GM10266 (cell line): ENCODE measurements at regions not wholly inside any gene's neighbourhood (a gene's known extent, or its start where the extent isn't known, plus 50 kb on each side); places are given as distances from the start of the nearest gene placed in this dataset.

Experiments
- DNase-seq: peaks from one replicate; pipeline ENCODE4 v3.0.0; 2012; ENCODE audit errors: extremely low spot score
- TF ChIP-seq, protein P1 (sequence below): IDR thresholded peaks from 2 replicates; pipeline ENCODE4 v1.5.1; 2012; ENCODE audit warnings: mild to moderate bottlenecking, low read depth; ENCODE audit not compliant: control insufficient read depth, insufficient read depth; ENCODE audit errors: missing control alignments

DNA sequence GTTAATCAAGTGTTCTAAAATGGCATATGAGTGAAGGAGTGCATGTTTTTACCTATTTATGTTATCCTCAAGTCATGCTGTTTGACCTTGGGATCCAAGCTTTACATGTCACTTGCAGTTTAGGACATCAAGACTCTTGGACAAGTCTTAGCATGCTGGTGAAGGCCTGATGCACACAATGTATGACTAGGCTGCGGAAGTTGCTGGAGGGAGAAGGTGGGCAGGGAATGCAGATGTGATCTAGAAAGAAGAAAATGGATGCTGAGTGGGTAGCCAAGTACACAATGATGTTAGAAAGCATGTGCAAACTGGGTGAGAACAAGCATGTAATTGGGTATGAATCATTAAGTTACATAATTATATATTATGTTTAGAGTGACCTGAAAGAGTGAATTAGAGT, 301.8 kb downstream of the BRINP2 start:
- DNase-seq, result no peak
- TF ChIP-seq, protein P1, sequence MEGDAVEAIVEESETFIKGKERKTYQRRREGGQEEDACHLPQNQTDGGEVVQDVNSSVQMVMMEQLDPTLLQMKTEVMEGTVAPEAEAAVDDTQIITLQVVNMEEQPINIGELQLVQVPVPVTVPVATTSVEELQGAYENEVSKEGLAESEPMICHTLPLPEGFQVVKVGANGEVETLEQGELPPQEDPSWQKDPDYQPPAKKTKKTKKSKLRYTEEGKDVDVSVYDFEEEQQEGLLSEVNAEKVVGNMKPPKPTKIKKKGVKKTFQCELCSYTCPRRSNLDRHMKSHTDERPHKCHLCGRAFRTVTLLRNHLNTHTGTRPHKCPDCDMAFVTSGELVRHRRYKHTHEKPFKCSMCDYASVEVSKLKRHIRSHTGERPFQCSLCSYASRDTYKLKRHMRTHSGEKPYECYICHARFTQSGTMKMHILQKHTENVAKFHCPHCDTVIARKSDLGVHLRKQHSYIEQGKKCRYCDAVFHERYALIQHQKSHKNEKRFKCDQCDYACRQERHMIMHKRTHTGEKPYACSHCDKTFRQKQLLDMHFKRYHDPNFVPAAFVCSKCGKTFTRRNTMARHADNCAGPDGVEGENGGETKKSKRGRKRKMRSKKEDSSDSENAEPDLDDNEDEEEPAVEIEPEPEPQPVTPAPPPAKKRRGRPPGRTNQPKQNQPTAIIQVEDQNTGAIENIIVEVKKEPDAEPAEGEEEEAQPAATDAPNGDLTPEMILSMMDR, result no peak

DNA sequence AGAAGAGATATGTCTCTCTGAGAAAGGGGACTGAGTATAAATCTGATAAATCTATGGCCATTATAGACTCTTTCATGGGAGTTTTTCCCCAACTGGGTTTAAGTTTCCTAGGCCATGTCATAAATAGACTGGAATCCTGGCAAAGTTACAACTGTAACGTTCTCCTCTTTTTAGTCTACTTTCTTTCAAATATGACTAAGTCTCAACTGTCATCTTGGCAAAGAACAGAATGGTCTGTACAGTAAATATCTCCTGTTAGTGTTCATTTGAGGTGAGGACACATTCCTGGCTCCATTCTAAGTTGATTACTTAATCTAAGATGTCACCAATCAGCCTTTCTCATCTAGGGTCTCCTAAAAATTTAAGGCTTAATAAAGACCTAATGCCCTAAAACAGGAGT, 300.5 kb downstream of the BRINP2 start:
- TF ChIP-seq, protein P1, result no peak
- no peak for DNase-seq

DNA sequence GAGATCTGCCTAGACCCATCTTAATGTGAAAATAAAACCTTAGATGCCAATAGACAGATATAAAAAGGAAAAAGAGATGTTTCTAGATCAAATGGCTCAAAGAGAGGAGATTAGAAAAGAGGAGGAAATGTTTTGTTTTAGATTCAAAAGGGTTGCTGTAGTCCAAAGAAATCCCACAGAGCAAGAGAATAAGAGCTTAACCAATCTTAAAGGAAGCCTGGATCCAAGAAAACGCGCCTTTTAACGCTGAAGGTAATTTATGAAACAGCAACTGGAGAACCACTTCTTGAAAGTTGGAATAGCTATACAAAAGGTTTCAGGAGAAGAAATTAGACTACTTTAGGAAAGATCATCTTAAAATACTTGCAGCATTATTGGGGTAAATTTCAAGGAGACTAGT, 298.8 kb downstream of the BRINP2 start:
- no peak for DNase-seq
- TF ChIP-seq, protein P1, result no peak

DNA sequence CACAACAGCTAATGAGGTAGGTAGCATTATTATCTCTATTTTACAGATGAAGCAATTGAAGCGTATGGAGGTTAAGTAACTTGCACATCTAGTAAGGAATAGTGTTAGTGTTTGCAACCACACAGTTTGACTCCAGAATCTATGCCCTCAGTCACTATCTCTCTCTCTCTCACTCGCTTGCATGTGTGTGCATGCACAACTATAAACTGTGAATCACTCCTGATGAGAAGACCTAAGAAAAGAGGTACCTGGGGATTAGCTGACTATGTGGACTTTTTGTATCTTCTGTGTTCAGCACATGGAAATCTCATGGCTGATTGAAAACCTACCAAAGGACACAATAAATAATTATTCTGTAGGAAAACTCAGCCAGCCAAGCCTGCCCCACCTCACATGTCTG, 295.5 kb downstream of the BRINP2 start:
- DNase-seq, result no peak
- TF ChIP-seq, protein P1, result no peak

DNA sequence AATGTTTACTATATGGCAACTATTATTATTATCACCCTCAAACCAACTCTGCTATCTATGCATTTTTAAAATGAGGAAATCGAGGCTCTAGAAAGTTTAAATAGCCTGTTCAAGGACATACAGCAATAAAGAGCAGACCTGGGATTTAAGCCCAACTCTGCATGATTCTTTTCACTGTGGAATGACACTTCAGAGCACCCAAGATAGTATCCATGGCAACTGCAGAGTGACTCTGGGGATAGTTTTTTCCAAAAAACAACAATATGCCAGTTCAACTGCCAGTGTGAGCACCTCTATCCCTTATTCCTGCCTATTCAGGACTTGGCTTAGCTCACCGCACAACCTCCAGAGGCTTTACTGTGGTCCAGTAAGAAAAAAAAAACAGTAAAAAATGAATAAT, 293.9 kb downstream of the BRINP2 start:
- DNase-seq, result no peak
- TF ChIP-seq, protein P1, result no peak

DNA sequence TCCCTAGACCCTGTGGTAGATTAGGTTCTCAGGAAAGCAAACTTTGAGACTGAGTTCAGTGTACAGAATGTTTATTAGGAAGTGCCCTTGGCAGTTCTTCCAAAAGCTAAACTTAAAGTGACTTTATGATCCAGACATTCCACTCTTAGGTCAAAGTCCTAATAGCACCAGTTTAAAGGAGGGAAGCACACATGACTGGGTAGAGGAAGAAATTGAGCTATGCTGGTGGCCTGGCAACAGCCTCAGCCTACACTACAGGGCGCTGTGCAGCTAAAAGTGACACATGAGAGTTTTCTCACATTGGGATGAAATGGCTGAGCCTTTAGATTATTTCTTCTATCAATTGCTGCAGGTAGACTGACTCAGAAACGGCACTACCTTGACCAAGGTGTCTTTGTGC, 280.4 kb downstream of the BRINP2 start:
- DNase-seq, result no peak

DNA sequence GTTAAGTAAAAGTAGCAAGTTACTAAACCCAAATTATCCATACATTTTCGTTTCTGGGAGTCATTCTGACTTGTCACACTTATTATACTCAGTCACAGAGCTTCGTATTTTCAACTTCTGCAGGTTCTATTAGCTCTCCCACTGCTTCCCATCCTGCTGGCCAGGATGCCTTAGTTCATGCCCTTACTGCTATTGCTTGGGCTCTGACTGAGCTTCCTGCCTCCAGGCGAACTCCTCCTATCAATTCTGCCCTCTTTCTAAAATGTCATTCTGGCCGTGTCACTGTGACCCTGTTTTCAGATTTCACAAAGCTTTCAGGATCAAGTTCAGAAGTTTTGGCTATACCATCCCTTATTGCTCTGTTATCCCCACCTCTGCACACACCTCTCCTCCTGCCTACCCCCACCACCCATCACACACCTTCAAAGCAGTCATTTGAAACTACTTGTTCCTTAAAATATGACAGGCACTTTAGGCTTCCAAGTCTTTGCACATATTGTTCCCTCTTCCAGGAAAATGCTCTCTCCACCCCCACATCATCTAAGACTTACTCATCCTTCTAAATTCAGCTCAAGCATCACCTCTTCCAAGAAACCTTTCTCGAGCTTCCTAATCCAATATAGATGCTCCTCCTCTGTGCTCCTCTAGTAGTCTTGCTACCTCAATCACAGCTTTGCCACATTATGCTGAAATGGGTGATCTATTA, 278.0 kb downstream of the BRINP2 start:
- TF ChIP-seq, protein P1, result no peak
- no peak for DNase-seq

More for the DNA sequence above, 280.4 kb downstream of the BRINP2 start:
- TF ChIP-seq, protein P1, result no peak
